Right lung (tissue), 2 donors: ENCODE measurements at regions not wholly inside any gene's neighbourhood (a gene's known extent, or its start where the extent isn't known, plus 50 kb on each side); places are given as distances from the start of the nearest gene placed in this dataset.
"Not testable (repeated sequence)": the region's sequence is repeated elsewhere in the genome, so short reads cannot be mapped to it uniquely, and the experiment has no call there.

Experiments used
- DNase-seq, 2 donors: peaks; one replicate each; pipeline ENCODE4 v3.0.0-alpha.2; 2013

- no peak for DNase-seq
Observed at GRCh38 chr5:57676222-57677098, 193.8 kb upstream of the ACTBL2 start.

- DNase-seq: no peak
Observed at GRCh38 chr5:57675236-57675635, 192.6 kb upstream of the ACTBL2 start.

GRCh38 chr5:57671371-57671770 is 188.8 kb upstream of the ACTBL2 start:
- no peak for DNase-seq

GRCh38 chr5:57666582-57666981 is 184.0 kb upstream of the ACTBL2 start:
- no peak for DNase-seq

- DNase-seq: no peak
Observed at GRCh38 chr5:57665146-57665936, 182.7 kb upstream of the ACTBL2 start.

GRCh38 chr5:57664700-57665099 is 182.1 kb upstream of the ACTBL2 start:
- DNase-seq: no peak

GRCh38 chr5:57663466-57663865 is 180.9 kb upstream of the ACTBL2 start:
- DNase-seq: no peak

- DNase-seq: no peak
Observed at GRCh38 chr5:57662991-57663390, 180.4 kb upstream of the ACTBL2 start.

GRCh38 chr5:57659886-57660285 is 177.3 kb upstream of the ACTBL2 start:
- no peak for DNase-seq

GRCh38 chr5:57658018-57658417 is 175.4 kb upstream of the ACTBL2 start:
- DNase-seq: no peak

GRCh38 chr5:57655228-57655627 is 172.6 kb upstream of the ACTBL2 start:
- no peak for DNase-seq

GRCh38 chr5:57653636-57654290 is 171.2 kb upstream of the ACTBL2 start:
- no peak for DNase-seq

GRCh38 chr5:57651127-57651526 is 168.5 kb upstream of the ACTBL2 start:
- no peak for DNase-seq

- no peak for DNase-seq
Observed at GRCh38 chr5:57650360-57651069, 167.9 kb upstream of the ACTBL2 start.

GRCh38 chr5:57642698-57643097 is 160.1 kb upstream of the ACTBL2 start:
- no peak for DNase-seq

GRCh38 chr5:57642066-57642465 is 159.5 kb upstream of the ACTBL2 start:
- no peak for DNase-seq

GRCh38 chr5:57635146-57635777 is 152.7 kb upstream of the ACTBL2 start:
- no peak for DNase-seq

- DNase-seq: no peak
Observed at GRCh38 chr5:57632937-57633336, 150.3 kb upstream of the ACTBL2 start.

- not testable (repeated sequence) for DNase-seq
Observed at GRCh38 chr5:57631139-57631538, 148.5 kb upstream of the ACTBL2 start.

- DNase-seq: no peak
Observed at GRCh38 chr5:57627661-57628060, 145.1 kb upstream of the ACTBL2 start.

GRCh38 chr5:57626703-57627102 is 144.1 kb upstream of the ACTBL2 start:
- no peak for DNase-seq
